NB4 (cell line): ENCODE measurements at regions not wholly inside any gene's neighbourhood (a gene's known extent, or its start where the extent isn't known, plus 50 kb on each side); places are given as distances from the start of the nearest gene placed in this dataset.
"Not testable (repeated sequence)": the region's sequence is repeated elsewhere in the genome, so short reads cannot be mapped to it uniquely, and the experiment has no call there.

Source experiments
- DNase-seq: peaks from one replicate; pipeline ENCODE4 v3.0.0; 2010; ENCODE audit warnings: low read depth
- H3K4me3 ChIP-seq: one replicate; pipeline ENCODE4 v1.5.1; 2011; ENCODE audit warnings: mild to moderate bottlenecking, low read depth, low read length, moderate library complexity
- CTCF ChIP-seq: IDR thresholded peaks from one replicate; pipeline ENCODE4 v1.5.1; 2012; ENCODE audit warnings: low read depth, low read length
- MYC ChIP-seq: IDR thresholded peaks from 2 replicates; pipeline ENCODE4 v1.6.1; 2011; ENCODE audit warnings: low read depth, low read length
- POLR2A ChIP-seq: IDR thresholded peaks from 2 replicates; pipeline ENCODE4 v1.6.1; 2011; ENCODE audit warnings: mild to moderate bottlenecking; ENCODE audit not compliant: insufficient read length; ENCODE audit errors: extremely low read depth
- TF ChIP-seq, protein P1 (sequence below): IDR thresholded peaks from 2 replicates; pipeline ENCODE4 v1.6.1; 2011; ENCODE audit warnings: low read depth, low read length

DNA sequence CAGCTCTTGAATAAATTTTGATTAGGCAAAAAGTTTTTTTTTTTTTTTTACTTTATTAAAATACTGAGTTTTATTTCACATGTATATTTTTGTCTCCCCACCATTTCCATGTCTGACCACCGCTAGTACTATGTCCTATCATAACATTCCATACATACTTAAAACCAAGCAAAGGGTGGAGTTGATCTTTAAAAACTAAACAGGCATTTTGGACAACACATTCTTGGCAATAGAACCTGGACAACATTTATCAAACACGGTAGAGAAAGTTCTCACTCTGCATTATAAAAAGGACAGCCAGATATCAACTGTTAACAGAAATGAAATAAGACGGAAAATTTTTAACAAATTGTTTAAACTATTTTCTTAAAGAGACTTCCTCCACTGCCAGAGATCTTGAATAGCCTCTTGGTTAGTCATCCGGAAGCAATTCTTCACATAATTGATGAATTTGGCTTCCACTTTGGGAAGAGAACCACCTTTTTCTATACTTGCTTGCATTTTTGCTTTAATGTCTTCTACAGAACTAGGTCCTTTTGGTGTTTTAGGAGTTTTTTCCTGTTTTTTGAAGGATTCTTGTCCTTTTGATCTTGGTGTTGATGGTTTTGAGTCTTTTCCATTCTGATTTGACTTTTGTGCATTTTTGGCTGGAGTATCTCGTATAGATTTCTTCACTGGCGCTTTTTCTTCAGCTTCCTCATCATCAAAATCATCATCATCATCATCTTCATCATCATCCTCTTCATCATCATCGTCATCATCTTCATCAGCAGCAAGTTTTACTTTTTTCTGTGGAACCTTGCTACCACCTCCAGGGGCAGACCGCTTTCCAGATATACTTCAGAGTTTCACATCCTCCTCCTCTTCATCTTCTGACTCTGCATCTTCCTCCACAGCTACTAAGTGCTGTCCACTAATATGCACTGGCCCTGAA is 58.7 kb downstream of the POU5F2 start:
- not testable (repeated sequence) for H3K4me3 ChIP-seq, DNase-seq

- H3K4me3 ChIP-seq, result no peak overlapping the region
- TF ChIP-seq POLR2A (no peak), CTCF (no peak), MYC (no peak)
- TF ChIP-seq, protein P1, sequence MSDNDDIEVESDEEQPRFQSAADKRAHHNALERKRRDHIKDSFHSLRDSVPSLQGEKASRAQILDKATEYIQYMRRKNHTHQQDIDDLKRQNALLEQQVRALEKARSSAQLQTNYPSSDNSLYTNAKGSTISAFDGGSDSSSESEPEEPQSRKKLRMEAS, result no peak
- no peak for DNase-seq
Observed at GRCh38 chr5:93681432-93681831, 60.0 kb downstream of the POU5F2 start.

DNA sequence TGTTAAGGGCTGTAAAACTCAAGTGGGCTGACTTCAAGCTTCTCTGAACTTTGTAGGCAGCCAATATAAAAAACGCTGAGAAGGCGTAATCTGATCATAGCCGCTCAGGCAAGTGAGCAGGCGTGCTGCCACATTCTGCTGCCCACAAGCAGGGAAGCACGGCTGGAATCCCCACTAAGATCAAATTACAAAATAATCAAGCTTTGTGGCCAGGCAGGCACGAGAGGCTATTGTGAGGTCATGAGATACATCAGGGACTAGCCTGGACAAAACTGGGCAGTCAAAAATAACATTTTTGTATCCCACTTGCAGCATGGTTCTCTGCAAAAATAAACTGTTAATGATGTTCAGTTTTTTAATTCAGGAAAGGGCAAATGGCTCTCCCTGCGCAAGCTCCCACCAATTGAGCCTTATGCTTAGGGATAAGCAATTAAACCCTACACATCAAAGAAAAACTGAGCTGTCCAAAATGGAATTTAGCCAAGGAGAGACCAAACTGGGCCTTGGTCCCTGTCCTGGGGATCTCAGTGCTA is 64.0 kb downstream of the POU5F2 start:
- no peak for DNase-seq
- no peak overlapping the region for H3K4me3 ChIP-seq
- TF ChIP-seq, protein P1, result peak; percentile 28; the same call in 1 of the 2 replicates
- TF ChIP-seq MYC, result no peak

DNA sequence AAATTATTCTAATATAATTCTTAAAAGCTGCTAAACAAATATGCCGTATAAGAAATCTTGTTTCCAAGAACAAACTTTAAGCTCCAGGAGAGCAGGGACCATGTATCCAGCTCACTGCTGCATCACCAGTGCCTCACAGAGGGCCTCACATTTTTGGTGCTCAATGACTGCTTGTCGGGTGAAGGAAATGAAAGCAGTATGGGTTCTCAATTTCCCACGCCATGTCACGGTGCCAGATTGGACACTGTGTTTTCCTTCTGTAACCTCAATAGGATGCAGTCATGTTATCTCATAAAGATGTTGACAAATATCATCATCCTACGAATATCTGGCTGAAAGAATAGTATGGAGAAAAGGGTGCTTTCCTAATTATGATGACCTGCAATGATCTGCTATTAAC is 64.7 kb downstream of the POU5F2 start:
- DNase-seq, result no peak
- no peak for TF ChIP-seq CTCF
- TF ChIP-seq MYC, result no peak
- no peak for TF ChIP-seq POLR2A
- TF ChIP-seq, protein P1, result no peak
- H3K4me3 ChIP-seq, result no peak overlapping the region

- TF ChIP-seq MYC (no peak), CTCF (no peak), POLR2A (no peak)
- TF ChIP-seq, protein P1, result no peak
- no peak for DNase-seq
- no peak overlapping the region for H3K4me3 ChIP-seq
Observed at GRCh38 chr5:93675460-93676450, 65.6 kb downstream of the POU5F2 start.

DNA sequence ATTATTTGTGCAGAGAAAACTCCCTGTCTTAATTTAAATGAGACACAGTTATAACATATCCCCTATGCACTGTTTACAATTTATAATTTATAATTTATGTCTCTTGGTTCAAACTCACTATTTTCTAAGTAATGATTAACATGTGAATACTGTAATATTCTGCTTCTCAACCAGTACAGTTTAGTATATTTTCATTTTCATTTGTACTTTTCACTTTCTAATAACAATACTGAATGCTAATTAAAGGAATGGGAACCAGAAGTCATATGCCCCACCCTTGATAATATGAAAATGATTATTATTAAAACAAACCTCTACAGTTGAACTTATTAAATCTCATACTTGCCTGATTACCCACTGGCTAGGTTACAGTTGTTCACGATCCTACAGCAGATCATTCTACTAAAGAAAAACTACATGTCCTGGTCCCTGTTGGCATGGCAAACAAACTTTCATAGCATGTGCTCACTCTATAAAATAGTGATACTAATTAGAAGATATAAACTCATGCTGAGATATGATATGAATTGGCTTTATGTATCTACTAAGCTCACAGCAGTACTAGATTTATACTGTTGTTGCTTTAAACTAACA is 66.4 kb downstream of the POU5F2 start:
- no peak overlapping the region for H3K4me3 ChIP-seq
- TF ChIP-seq MYC (no peak), CTCF (no peak), POLR2A (no peak)
- TF ChIP-seq, protein P1, result no peak
- no peak for DNase-seq
